IMR-90 (cell line): ENCODE measurements at regions not wholly inside any gene's neighbourhood (a gene's known extent, or its start where the extent isn't known, plus 50 kb on each side); places are given as distances from the start of the nearest gene placed in this dataset.

ENCODE experiments used
- ATAC-seq: fragments of 200-7000 bp; cut with Tn5 transposase; 2 replicates; pipeline ENCODE4 v1.9.1; 2020; ENCODE audit warnings: low read depth, mild to moderate bottlenecking, moderate library complexity
- BruUV-seq: library from RNA; stranded (reverse); fragments of 400-500 nt; replicated peaks from 2 replicates; lab custom pipeline; 2021; lab: Mats Ljungman, UMichigan
- CTCF ChIA-PET: fragments of 300-600 bp; formaldehyde crosslinking; extraction: SDS; loops from one replicate; lab custom pipeline; 2021; ENCODE audit warnings: antibody characterized with exemption; lab: Yijun Ruan, JAX
- POLR2A ChIA-PET: fragments of 300-600 bp; sonication (Branson Sonifier 250); formaldehyde crosslinking; loops from one replicate; lab custom pipeline; 2022; ENCODE audit warnings: antibody characterized with exemption; ENCODE audit not compliant: unreplicated experiment; lab: Charles Lee
- DNase-seq: peaks from one replicate; pipeline ENCODE4 v3.0.0; 2013
- H2AFZ ChIP-seq: replicated peaks from 2 replicates; pipeline ENCODE3; 2013; ENCODE audit warnings: low read length, mild to moderate bottlenecking; ENCODE audit not compliant: poor library complexity
- H2AK5ac ChIP-seq: 2 replicates; pipeline ENCODE4 v1.6.1; 2013; ENCODE audit warnings: low read depth, low read length, inconsistent platforms
- H2AK9ac ChIP-seq: replicated peaks from 2 replicates; pipeline ENCODE3; 2013; ENCODE audit warnings: mild to moderate bottlenecking, low read depth, low read length, moderate library complexity; ENCODE audit not compliant: poor library complexity
- H2BK120ac ChIP-seq: 2 replicates; pipeline ENCODE4 v1.6.1; 2013; ENCODE audit warnings: low read depth, low read length, inconsistent platforms
- H2BK15ac ChIP-seq: 3 replicates; pipeline ENCODE4 v1.6.1; 2013; ENCODE audit warnings: low read depth, low read length, inconsistent platforms
- H2BK20ac ChIP-seq: 2 replicates; pipeline ENCODE4 v1.6.1; 2013; ENCODE audit warnings: low read depth, mild to moderate bottlenecking, inconsistent platforms, low read length, moderate library complexity
- H2BK5ac ChIP-seq: 2 replicates; pipeline ENCODE4 v1.6.1; 2013; ENCODE audit warnings: mild to moderate bottlenecking, low read depth, low read length, inconsistent platforms; ENCODE audit not compliant: poor library complexity, severe bottlenecking
- H3K14ac ChIP-seq: replicated peaks from 2 replicates; pipeline ENCODE4 v1.6.1; 2013; ENCODE audit warnings: low read depth, low read length, inconsistent platforms
- H3K18ac ChIP-seq: 2 replicates; pipeline ENCODE4 v1.6.1; 2013; ENCODE audit warnings: low read depth, low read length, control low read depth
- H3K23ac ChIP-seq: 2 replicates; pipeline ENCODE4 v1.6.1; 2013; ENCODE audit warnings: low read depth, low read length, inconsistent platforms
- H3K27ac ChIP-seq: 2 replicates; pipeline ENCODE4 v1.5.1; 2013; ENCODE audit warnings: mild to moderate bottlenecking, control low read depth, low read length; ENCODE audit not compliant: insufficient read depth
- H3K27me3 ChIP-seq: 2 replicates; pipeline ENCODE4 v1.6.1; 2013; ENCODE audit warnings: low read length; ENCODE audit not compliant: control insufficient read depth, insufficient read depth
- H3K36me3 ChIP-seq: 2 replicates; pipeline ENCODE4 v1.6.1; 2013; ENCODE audit warnings: low read length, mixed read lengths; ENCODE audit not compliant: control insufficient read depth, insufficient read depth
- H3K4ac ChIP-seq: 2 replicates; pipeline ENCODE4 v1.6.1; 2013; ENCODE audit warnings: low read depth, low read length, inconsistent platforms
- H3K4me1 ChIP-seq: 2 replicates; pipeline ENCODE4 v1.6.1; 2013; ENCODE audit warnings: low read length, mixed read lengths; ENCODE audit not compliant: control insufficient read depth, insufficient read depth
- H3K4me2 ChIP-seq: 2 replicates; pipeline ENCODE4 v1.6.1; 2013; ENCODE audit warnings: low read depth, mild to moderate bottlenecking, control low read depth, low read length, moderate library complexity
- H3K4me3 ChIP-seq: 2 replicates; pipeline ENCODE4 v1.5.1; 2013; ENCODE audit warnings: low read depth, mild to moderate bottlenecking, control low read depth, low read length, moderate library complexity; ENCODE audit not compliant: insufficient read depth
- H3K56ac ChIP-seq: 2 replicates; pipeline ENCODE4 v1.6.1; 2013; ENCODE audit warnings: low read length, inconsistent platforms; ENCODE audit not compliant: insufficient read depth; ENCODE audit errors: extremely low read depth
- H3K79me1 ChIP-seq, 2 experiments: 2 replicates each; pipeline ENCODE4 v1.6.1; 2013; ENCODE audit warnings: low read length in 2 of 2, inconsistent platforms in 1 of 2, low read depth in 1 of 2
- H3K9ac ChIP-seq: 2 replicates; pipeline ENCODE4 v1.6.1; 2013; ENCODE audit warnings: low read depth, low read length, control low read depth
- H3K9me1 ChIP-seq: 2 replicates; pipeline ENCODE4 v1.6.1; 2013; ENCODE audit warnings: low read length, inconsistent platforms; ENCODE audit not compliant: insufficient read depth
- H3K9me3 ChIP-seq: 2 replicates; pipeline ENCODE4 v1.6.1; 2013; ENCODE audit warnings: low read length; ENCODE audit not compliant: control insufficient read depth, insufficient read depth
- H4K20me1 ChIP-seq: 2 replicates; pipeline ENCODE4 v1.6.1; 2013; ENCODE audit warnings: low read length, inconsistent platforms; ENCODE audit not compliant: insufficient read depth
- H4K5ac ChIP-seq: 2 replicates; pipeline ENCODE4 v1.6.1; 2013; ENCODE audit warnings: mild to moderate bottlenecking, low read depth, low read length, control low read depth
- H4K8ac ChIP-seq, 2 experiments: 2 replicates each; pipeline ENCODE4 v1.6.1; 2013; ENCODE audit warnings: low read depth in 2 of 2, low read length in 2 of 2, control low read depth in 1 of 2, inconsistent platforms in 1 of 2
- H4K91ac ChIP-seq: 2 replicates; pipeline ENCODE4 v1.6.1; 2013; ENCODE audit warnings: low read depth, low read length, inconsistent platforms; ENCODE audit not compliant: insufficient read depth
- BHLHE40 ChIP-seq: fragments of 150-350 bp; IDR thresholded peaks from 2 replicates; pipeline ENCODE4 v1.6.1; 2016; ENCODE audit warnings: mild to moderate bottlenecking, low read depth, low read length
- CHD1 ChIP-seq: IDR thresholded peaks from 2 replicates; pipeline ENCODE4 v1.6.1; 2012; ENCODE audit warnings: low read depth, low read length, improper control_type of control experiment
- CTCF ChIP-seq: conservative IDR thresholded peaks from 2 replicates; pipeline ENCODE4 v1.5.1; 2012; ENCODE audit warnings: mild to moderate bottlenecking, low read depth, low read length, improper control_type of control experiment
- MAZ ChIP-seq: IDR thresholded peaks from 2 replicates; pipeline ENCODE4 v1.6.1; 2012; ENCODE audit warnings: low read depth, mild to moderate bottlenecking, low read length, improper control_type of control experiment, moderate library complexity, borderline replicate concordance
- MXI1 ChIP-seq: IDR thresholded peaks from 2 replicates; pipeline ENCODE4 v1.6.1; 2012; ENCODE audit warnings: low read depth, mild to moderate bottlenecking, low read length, moderate library complexity, borderline replicate concordance
- RAD21 ChIP-seq: IDR thresholded peaks from 2 replicates; pipeline ENCODE4 v1.6.1; 2012; ENCODE audit warnings: low read length, improper control_type of control experiment
- RFX5 ChIP-seq: IDR thresholded peaks from 2 replicates; pipeline ENCODE4 v1.8.0; 2012; ENCODE audit warnings: low read depth, mild to moderate bottlenecking, low read length, moderate library complexity
- WGBS, 2 experiments: methylation state at CpG; one replicate each; pipeline versions ENCODE4 v1.1.5 to v1.1.7; 2013; ENCODE audit warnings: missing lambda C conversion rate in 2 of 2; ENCODE audit not compliant: insufficient read length in 1 of 2; ENCODE audit errors: extremely low coverage in 2 of 2; 5-methylcytosine and 5-hydroxymethylcytosine counted together
- dilution Hi-C: fragments of 300-500 bp; cut with HindIII; formaldehyde crosslinking; loops from one replicate; pipeline ENCODE4 v1.14.3; 2018; ENCODE audit warnings: low sequenced_read_pairs; ENCODE audit not compliant: unreplicated experiment
- in situ Hi-C: fragments of 300-500 bp; cut with MboI; formaldehyde crosslinking; loops from 3 replicates; pipeline ENCODE4 v1.14.3; 2019; ENCODE audit warnings: low sequenced_read_pairs, inconsistent platforms, mixed read lengths
- intact Hi-C: fragments of 100-400 bp; cut with micrococcal nuclease; formaldehyde crosslinking; loops from 2 replicates; pipeline ENCODE4 v1.10.0; 2022
- TF ChIP-seq, protein P1 (sequence below): fragments of 150-350 bp; IDR thresholded peaks from 2 replicates; pipeline ENCODE4 v1.6.1; 2017; ENCODE audit warnings: mild to moderate bottlenecking, antibody characterized with exemption, low read length, low read depth

GRCh38 chr11:8822469-8822868, 88.5 kb upstream of the AKIP1 start:
- TF ChIP-seq CTCF (no peak), CHD1 (no peak), RAD21 (no peak), MXI1 (no peak), MAZ (no peak), BHLHE40 (no peak), RFX5 (no peak)
- TF ChIP-seq, protein P1, sequence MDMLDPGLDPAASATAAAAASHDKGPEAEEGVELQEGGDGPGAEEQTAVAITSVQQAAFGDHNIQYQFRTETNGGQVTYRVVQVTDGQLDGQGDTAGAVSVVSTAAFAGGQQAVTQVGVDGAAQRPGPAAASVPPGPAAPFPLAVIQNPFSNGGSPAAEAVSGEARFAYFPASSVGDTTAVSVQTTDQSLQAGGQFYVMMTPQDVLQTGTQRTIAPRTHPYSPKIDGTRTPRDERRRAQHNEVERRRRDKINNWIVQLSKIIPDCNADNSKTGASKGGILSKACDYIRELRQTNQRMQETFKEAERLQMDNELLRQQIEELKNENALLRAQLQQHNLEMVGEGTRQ, result no peak
- ATAC-seq (no peak), DNase-seq (no peak)
- Histone ChIP-seq H3K36me3 (peaks cover 2% of the 10 kb centered on the region), H3K14ac (no peak overlapping the region), H4K8ac (no peak overlapping the region), H4K5ac (no peak overlapping the region), H2AFZ (no peak overlapping the region), H3K27me3 (no peaks in the 10 kb centered on the region), H3K4me3 (no peak overlapping the region), H3K27ac (no peak overlapping the region), H2BK15ac (no peak overlapping the region), H4K91ac (no peak overlapping the region), H3K4ac (no peak overlapping the region), H2BK120ac (no peak overlapping the region), H3K18ac (no peak overlapping the region), H2AK9ac (no peak overlapping the region), H3K9ac (no peak overlapping the region), H3K9me3 (no peaks in the 10 kb centered on the region), H2BK5ac (no peak overlapping the region), H4K20me1 (peaks cover 6% of the 10 kb centered on the region; the same call in 1 of the 2 replicates), H2AK5ac (0 out of 2 replicates have a peak overlapping the region, but pooled peaks have one; percentile 11), H2BK20ac (no peak overlapping the region), H3K79me1 (peaks cover 15 to 49% of the 10 kb centered on the region in 2 experiments; a peak in 3 of 4 replicates), H3K9me1 (peaks cover 14% of the 10 kb centered on the region), H3K4me2 (no peak overlapping the region), H3K56ac (no peak overlapping the region), H3K4me1 (peaks cover 9% of the 10 kb centered on the region), H3K23ac (peak overlapping the region; percentile 16; the same call in 1 of the 2 replicates)
- dilution Hi-C loops (no loop called here), in situ Hi-C loops (no loop called here), intact Hi-C loops (no loop called here)
- ChIA-PET POLR2A (no interaction called here), CTCF (interaction anchor here (1.5 kb wide), 1 partner anchor 134 kb away, joined by 3 read pairs; no protein-coding TSS in a partner anchor)
- WGBS, 2 experiments, result 89% methylated on average over 3 of the region's 6 CpGs; no CpG with 5 or more reads in 1 of the 2 experiments
- no TSS peak for BruUV-seq
